KMS-11 (cell line): ENCODE measurements at regions not wholly inside any gene's neighbourhood (a gene's known extent, or its start where the extent isn't known, plus 50 kb on each side); places are given as distances from the start of the nearest gene placed in this dataset.
"Not testable (repeated sequence)": the region's sequence is repeated elsewhere in the genome, so short reads cannot be mapped to it uniquely, and the experiment has no call there.

ENCODE experiments used
- H2AFZ ChIP-seq: fragments of 200-600 bp; sonication (generic); 2 replicates; pipeline ENCODE4 v1.6.1; 2016; ENCODE audit warnings: antibody characterized with exemption, mixed run types, low read depth
- H3K27ac ChIP-seq: fragments of 200-600 bp; sonication (generic); 2 replicates; pipeline ENCODE4 v1.6.1; 2016; ENCODE audit warnings: mild to moderate bottlenecking, mixed run types
- H3K27me3 ChIP-seq: fragments of 200-600 bp; sonication (generic); 2 replicates; pipeline ENCODE4 v1.6.1; 2017; ENCODE audit warnings: mild to moderate bottlenecking, low read depth, mixed run types, moderate library complexity; ENCODE audit not compliant: insufficient read depth
- H3K36me3 ChIP-seq: fragments of 200-600 bp; sonication (generic); 2 replicates; pipeline ENCODE4 v1.6.1; 2017; ENCODE audit warnings: mild to moderate bottlenecking, mixed run types; ENCODE audit not compliant: insufficient read depth
- H3K4me1 ChIP-seq: fragments of 200-600 bp; sonication (generic); 2 replicates; pipeline ENCODE4 v1.6.1; 2016; ENCODE audit warnings: mild to moderate bottlenecking, low read depth, mixed run types; ENCODE audit not compliant: poor library complexity, severe bottlenecking
- H3K4me2 ChIP-seq: fragments of 200-600 bp; sonication (generic); 2 replicates; pipeline ENCODE4 v1.7.0; 2016; ENCODE audit warnings: mild to moderate bottlenecking, mixed run types
- H3K4me3 ChIP-seq: fragments of 200-600 bp; sonication (generic); IDR thresholded peaks from 2 replicates; pipeline ENCODE4 v1.6.1; 2017; ENCODE audit warnings: low read depth, low read length, mixed read lengths; ENCODE audit not compliant: insufficient read depth
- H3K79me2 ChIP-seq: fragments of 200-600 bp; sonication (generic); 2 replicates; pipeline ENCODE4 v1.6.1; 2016; ENCODE audit warnings: low read depth, mixed run types; ENCODE audit not compliant: insufficient read depth
- H3K9ac ChIP-seq: fragments of 200-600 bp; sonication (generic); 2 replicates; pipeline ENCODE4 v1.6.1; 2016; ENCODE audit warnings: mild to moderate bottlenecking, mixed run types
- H4K20me1 ChIP-seq: fragments of 200-600 bp; sonication (generic); 2 replicates; pipeline ENCODE4 v1.6.1; 2016; ENCODE audit warnings: mild to moderate bottlenecking, mixed run types; ENCODE audit not compliant: insufficient read depth

GRCh38 chr1:120608314-120609014 lies 115.3 kb upstream of the NBPF26 start:
- H3K36me3 ChIP-seq, H4K20me1 ChIP-seq, H3K4me3 ChIP-seq, H3K27me3 ChIP-seq, H3K4me2 ChIP-seq, H3K4me1 ChIP-seq, H3K27ac ChIP-seq, H3K79me2 ChIP-seq, H3K9ac ChIP-seq, H2AFZ ChIP-seq: not testable (repeated sequence)

- not testable (repeated sequence) for H3K27me3 ChIP-seq, H3K4me2 ChIP-seq, H3K9ac ChIP-seq, H2AFZ ChIP-seq, H3K4me3 ChIP-seq, H3K27ac ChIP-seq, H3K79me2 ChIP-seq, H4K20me1 ChIP-seq, H3K4me1 ChIP-seq, H3K36me3 ChIP-seq
These were observed 114.7 kb upstream of the NBPF26 start for GRCh38 chr1:120609015-120609573.

- not testable (repeated sequence) for H3K4me2 ChIP-seq, H3K4me1 ChIP-seq, H3K27me3 ChIP-seq, H4K20me1 ChIP-seq, H3K9ac ChIP-seq, H3K27ac ChIP-seq, H3K4me3 ChIP-seq, H3K36me3 ChIP-seq, H2AFZ ChIP-seq, H3K79me2 ChIP-seq
These were observed 113.9 kb upstream of the NBPF26 start for GRCh38 chr1:120609834-120610233.

GRCh38 chr1:120614931-120615639 lies 108.7 kb upstream of the NBPF26 start:
- not testable (repeated sequence) for H3K4me2 ChIP-seq, H3K27me3 ChIP-seq, H3K4me3 ChIP-seq, H3K27ac ChIP-seq, H3K9ac ChIP-seq, H3K36me3 ChIP-seq, H3K79me2 ChIP-seq, H3K4me1 ChIP-seq, H2AFZ ChIP-seq, H4K20me1 ChIP-seq

GRCh38 chr1:120617493-120617892 lies 106.3 kb upstream of the NBPF26 start:
- not testable (repeated sequence) for H3K36me3 ChIP-seq, H3K9ac ChIP-seq, H3K27me3 ChIP-seq, H3K4me2 ChIP-seq, H3K27ac ChIP-seq, H4K20me1 ChIP-seq, H3K79me2 ChIP-seq, H3K4me3 ChIP-seq, H2AFZ ChIP-seq, H3K4me1 ChIP-seq

GRCh38 chr1:120619867-120620692 lies 103.7 kb upstream of the NBPF26 start:
- not testable (repeated sequence) for H3K4me2 ChIP-seq, H3K27ac ChIP-seq, H3K9ac ChIP-seq, H4K20me1 ChIP-seq, H3K79me2 ChIP-seq, H3K27me3 ChIP-seq, H3K36me3 ChIP-seq, H3K4me3 ChIP-seq, H2AFZ ChIP-seq, H3K4me1 ChIP-seq

GRCh38 chr1:120620693-120620969 lies 103.1 kb upstream of the NBPF26 start:
- not testable (repeated sequence) for H3K4me3 ChIP-seq, H4K20me1 ChIP-seq, H3K4me2 ChIP-seq, H3K79me2 ChIP-seq, H3K27ac ChIP-seq, H2AFZ ChIP-seq, H3K27me3 ChIP-seq, H3K4me1 ChIP-seq, H3K9ac ChIP-seq, H3K36me3 ChIP-seq

- H3K4me1 ChIP-seq, H2AFZ ChIP-seq, H3K27me3 ChIP-seq, H3K79me2 ChIP-seq, H3K9ac ChIP-seq, H4K20me1 ChIP-seq, H3K27ac ChIP-seq, H3K4me2 ChIP-seq, H3K4me3 ChIP-seq, H3K36me3 ChIP-seq: not testable (repeated sequence)
These were observed 102.5 kb upstream of the NBPF26 start for GRCh38 chr1:120621278-120621677.

GRCh38 chr1:120623539-120623938 lies 100.2 kb upstream of the NBPF26 start:
- not testable (repeated sequence) for H3K4me1 ChIP-seq, H3K36me3 ChIP-seq, H3K79me2 ChIP-seq, H3K27ac ChIP-seq, H3K9ac ChIP-seq, H4K20me1 ChIP-seq, H2AFZ ChIP-seq, H3K4me2 ChIP-seq, H3K27me3 ChIP-seq, H3K4me3 ChIP-seq

- not testable (repeated sequence) for H3K79me2 ChIP-seq, H3K9ac ChIP-seq, H3K27ac ChIP-seq, H3K4me2 ChIP-seq, H3K27me3 ChIP-seq, H4K20me1 ChIP-seq, H3K36me3 ChIP-seq, H2AFZ ChIP-seq, H3K4me1 ChIP-seq, H3K4me3 ChIP-seq
These were observed 99.1 kb upstream of the NBPF26 start for GRCh38 chr1:120624565-120625064.
